HG02588 (cell line): ENCODE measurements at regions not wholly inside any gene's neighbourhood (a gene's known extent, or its start where the extent isn't known, plus 50 kb on each side); places are given as distances from the start of the nearest gene placed in this dataset.

Source experiments
- ATAC-seq: cut with Tn5 transposase; IDR thresholded peaks from one replicate; pipeline ENCODE4 v1.9.1; 2021; ENCODE audit warnings: mild to moderate bottlenecking, moderate library complexity; ENCODE audit not compliant: unreplicated experiment

GRCh38 chr12:115657081-115658013 is 620.1 kb downstream of the MED13L start:
- no peak for ATAC-seq

GRCh38 chr12:115650026-115650425 is 627.5 kb downstream of the MED13L start:
- ATAC-seq, result no peak

- no peak for ATAC-seq
Observed at GRCh38 chr12:115648463-115648862, 629.0 kb downstream of the MED13L start.

- ATAC-seq, result no peak
Observed at GRCh38 chr12:115646210-115646609, 631.3 kb downstream of the MED13L start.

- no peak for ATAC-seq
Observed at GRCh38 chr12:115640929-115641328, 636.6 kb downstream of the MED13L start.

- no peak for ATAC-seq
Observed at GRCh38 chr12:115639648-115640012, 637.9 kb downstream of the MED13L start.

- no peak for ATAC-seq
Observed at GRCh38 chr12:115638733-115639647, 638.5 kb downstream of the MED13L start.

GRCh38 chr12:115636546-115636945 is 640.9 kb downstream of the MED13L start:
- ATAC-seq, result no peak

GRCh38 chr12:115632308-115632707 is 645.2 kb downstream of the MED13L start:
- ATAC-seq, result no peak

- no peak for ATAC-seq
Observed at GRCh38 chr12:115630136-115630535, 647.4 kb downstream of the MED13L start.

- no peak for ATAC-seq
Observed at GRCh38 chr12:115626210-115626609, 651.3 kb downstream of the MED13L start.

GRCh38 chr12:115623764-115624334 is 653.6 kb downstream of the MED13L start:
- ATAC-seq, result no peak

GRCh38 chr12:115623275-115623674 is 654.2 kb downstream of the MED13L start:
- ATAC-seq, result no peak

GRCh38 chr12:115620816-115621215 is 656.7 kb downstream of the MED13L start:
- ATAC-seq, result no peak

GRCh38 chr12:115619889-115620288 is 657.6 kb downstream of the MED13L start:
- no peak for ATAC-seq

GRCh38 chr12:115619061-115619460 is 658.4 kb downstream of the MED13L start:
- no peak for ATAC-seq

GRCh38 chr12:115618105-115618504 is 659.4 kb downstream of the MED13L start:
- no peak for ATAC-seq

GRCh38 chr12:115617391-115617790 is 660.1 kb downstream of the MED13L start:
- ATAC-seq, result no peak

GRCh38 chr12:115611477-115611876 is 666.0 kb downstream of the MED13L start:
- ATAC-seq, result no peak

- no peak for ATAC-seq
Observed at GRCh38 chr12:115609347-115609746, 668.1 kb downstream of the MED13L start.

GRCh38 chr12:115606040-115606439 is 671.5 kb downstream of the MED13L start:
- no peak for ATAC-seq
